MM.1S (cell line): ENCODE measurements at regions not wholly inside any gene's neighbourhood (a gene's known extent, or its start where the extent isn't known, plus 50 kb on each side); places are given as distances from the start of the nearest gene placed in this dataset.

Experiments used
- EZH2 ChIP-seq: fragments of 300-600 bp; sonication (generic); optimal IDR thresholded peaks from 2 replicates; pipeline ENCODE3; 2017; ENCODE audit warnings: low read depth, mild to moderate bottlenecking, antibody characterized with exemption, low read length, mixed read lengths
- TF ChIP-seq, protein P1 (sequence below): fragments of 300-600 bp; sonication (generic); IDR thresholded peaks from 2 replicates; pipeline ENCODE4 v1.5.1; 2016; ENCODE audit warnings: antibody characterized with exemption, low read length, mixed read lengths

DNA sequence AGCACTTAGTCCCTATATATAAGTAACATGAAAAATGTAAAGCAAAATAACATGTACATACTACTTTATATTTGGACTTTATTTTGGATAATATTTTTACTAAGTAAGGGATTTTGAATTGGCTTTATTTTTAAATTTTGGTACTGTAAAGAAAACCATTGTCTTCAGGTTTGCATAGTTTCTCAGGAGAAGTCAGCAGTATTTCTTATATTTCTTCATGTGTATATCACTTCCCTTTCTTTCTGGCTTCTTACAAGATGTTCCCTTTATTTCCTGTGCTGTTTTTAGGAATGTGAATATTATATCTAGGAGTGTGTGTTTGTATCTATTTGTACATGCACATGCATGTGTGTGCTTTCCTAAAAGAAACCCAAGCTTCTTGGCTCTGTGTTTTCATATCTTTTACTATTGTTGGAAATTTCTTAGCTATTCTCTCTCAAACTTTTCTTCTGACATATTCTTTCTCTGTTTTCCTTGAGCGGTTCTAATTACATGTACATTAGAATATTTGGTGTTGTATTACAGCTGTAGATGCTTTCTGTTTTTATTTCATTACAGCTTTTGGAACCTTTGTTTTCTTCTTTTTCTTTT, 1549.7 kb upstream of the ACVR2A start:
- TF ChIP-seq, protein P1, sequence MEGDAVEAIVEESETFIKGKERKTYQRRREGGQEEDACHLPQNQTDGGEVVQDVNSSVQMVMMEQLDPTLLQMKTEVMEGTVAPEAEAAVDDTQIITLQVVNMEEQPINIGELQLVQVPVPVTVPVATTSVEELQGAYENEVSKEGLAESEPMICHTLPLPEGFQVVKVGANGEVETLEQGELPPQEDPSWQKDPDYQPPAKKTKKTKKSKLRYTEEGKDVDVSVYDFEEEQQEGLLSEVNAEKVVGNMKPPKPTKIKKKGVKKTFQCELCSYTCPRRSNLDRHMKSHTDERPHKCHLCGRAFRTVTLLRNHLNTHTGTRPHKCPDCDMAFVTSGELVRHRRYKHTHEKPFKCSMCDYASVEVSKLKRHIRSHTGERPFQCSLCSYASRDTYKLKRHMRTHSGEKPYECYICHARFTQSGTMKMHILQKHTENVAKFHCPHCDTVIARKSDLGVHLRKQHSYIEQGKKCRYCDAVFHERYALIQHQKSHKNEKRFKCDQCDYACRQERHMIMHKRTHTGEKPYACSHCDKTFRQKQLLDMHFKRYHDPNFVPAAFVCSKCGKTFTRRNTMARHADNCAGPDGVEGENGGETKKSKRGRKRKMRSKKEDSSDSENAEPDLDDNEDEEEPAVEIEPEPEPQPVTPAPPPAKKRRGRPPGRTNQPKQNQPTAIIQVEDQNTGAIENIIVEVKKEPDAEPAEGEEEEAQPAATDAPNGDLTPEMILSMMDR = no peak
- TF ChIP-seq EZH2 = no peak
